T-helper 1 cell treated with Interleukin-12 subunit alpha and Interleukin-12 subunit beta and Interleukin-4 antibody, amounts not matched to agents 30 μg/mL and 1 μg/mL, for 36 hours (primary cell): ENCODE measurements at regions not wholly inside any gene's neighbourhood (a gene's known extent, or its start where the extent isn't known, plus 50 kb on each side); places are given as distances from the start of the nearest gene placed in this dataset.

Source experiments
- H3K27ac Mint-ChIP-seq: one replicate; pipeline ENCODE4 v1.8.0; 2021; ENCODE audit warnings: mild to moderate bottlenecking, mixed read lengths
- H3K27me3 Mint-ChIP-seq: one replicate; pipeline ENCODE4 v1.8.0; 2021; ENCODE audit warnings: low read depth, mixed read lengths
- H3K36me3 Mint-ChIP-seq: one replicate; pipeline ENCODE4 v1.8.0; 2021; ENCODE audit warnings: low read depth, mixed read lengths
- H3K4me1 Mint-ChIP-seq: one replicate; pipeline ENCODE4 v1.8.0; 2021; ENCODE audit warnings: low read depth, mixed read lengths
- H3K4me3 Mint-ChIP-seq: one replicate; pipeline ENCODE4 v1.8.0; 2021; ENCODE audit warnings: mild to moderate bottlenecking, moderate library complexity, mixed read lengths
- H3K9me3 Mint-ChIP-seq: one replicate; pipeline ENCODE4 v1.8.0; 2021; ENCODE audit warnings: mixed read lengths

GRCh38 chr22:48889209-48889830, 938.4 kb downstream of the BRD1 start:
- H3K36me3 Mint-ChIP-seq: no peaks in the 10 kb centered on the region
- no peaks in the 10 kb centered on the region for H3K27me3 Mint-ChIP-seq
- H3K4me3 Mint-ChIP-seq: no peak overlapping the region
- H3K9me3 Mint-ChIP-seq: no peaks in the 10 kb centered on the region
- H3K27ac Mint-ChIP-seq: no peak overlapping the region
- H3K4me1 Mint-ChIP-seq: no peaks in the 10 kb centered on the region

GRCh38 chr22:48888466-48889208, 939.0 kb downstream of the BRD1 start:
- no peak overlapping the region for H3K4me3 Mint-ChIP-seq
- no peaks in the 10 kb centered on the region for H3K9me3 Mint-ChIP-seq
- no peaks in the 10 kb centered on the region for H3K36me3 Mint-ChIP-seq
- H3K27ac Mint-ChIP-seq: no peak overlapping the region
- H3K4me1 Mint-ChIP-seq: no peaks in the 10 kb centered on the region
- no peaks in the 10 kb centered on the region for H3K27me3 Mint-ChIP-seq

- Mint-ChIP-seq H3K9me3 (no peaks in the 10 kb centered on the region), H3K27me3 (no peaks in the 10 kb centered on the region), H3K4me1 (no peaks in the 10 kb centered on the region)
Observed at GRCh38 chr22:48887394-48888332, 940.0 kb downstream of the BRD1 start.

GRCh38 chr22:48886604-48887393, 940.9 kb downstream of the BRD1 start:
- H3K9me3 Mint-ChIP-seq: no peaks in the 10 kb centered on the region
- no peak overlapping the region for H3K4me3 Mint-ChIP-seq
- H3K27me3 Mint-ChIP-seq: no peaks in the 10 kb centered on the region
- H3K36me3 Mint-ChIP-seq: no peaks in the 10 kb centered on the region
- H3K27ac Mint-ChIP-seq: no peak overlapping the region
- H3K4me1 Mint-ChIP-seq: no peaks in the 10 kb centered on the region

More at GRCh38 chr22:48887394-48888332, 940.0 kb downstream of the BRD1 start:
- no peak overlapping the region for H3K27ac Mint-ChIP-seq
- no peaks in the 10 kb centered on the region for H3K36me3 Mint-ChIP-seq
- H3K4me3 Mint-ChIP-seq: no peak overlapping the region

GRCh38 chr22:48885919-48886305, 941.8 kb downstream of the BRD1 start:
- H3K36me3 Mint-ChIP-seq: no peaks in the 10 kb centered on the region
- no peak overlapping the region for H3K27ac Mint-ChIP-seq
- H3K27me3 Mint-ChIP-seq: no peaks in the 10 kb centered on the region
- no peak overlapping the region for H3K4me3 Mint-ChIP-seq
- no peaks in the 10 kb centered on the region for H3K9me3 Mint-ChIP-seq
- H3K4me1 Mint-ChIP-seq: no peaks in the 10 kb centered on the region

GRCh38 chr22:48885271-48885918, 942.3 kb downstream of the BRD1 start:
- Mint-ChIP-seq H3K4me3 (no peak overlapping the region), H3K27ac (no peak overlapping the region), H3K9me3 (no peaks in the 10 kb centered on the region), H3K27me3 (no peaks in the 10 kb centered on the region), H3K36me3 (no peaks in the 10 kb centered on the region), H3K4me1 (no peaks in the 10 kb centered on the region)

GRCh38 chr22:48884786-48885185, 942.9 kb downstream of the BRD1 start:
- H3K4me1 Mint-ChIP-seq: no peaks in the 10 kb centered on the region

GRCh38 chr22:48884324-48884723, 943.3 kb downstream of the BRD1 start:
- no peaks in the 10 kb centered on the region for H3K36me3 Mint-ChIP-seq

More at GRCh38 chr22:48884786-48885185, 942.9 kb downstream of the BRD1 start:
- Mint-ChIP-seq H3K27me3 (no peaks in the 10 kb centered on the region), H3K4me3 (no peak overlapping the region), H3K27ac (no peak overlapping the region), H3K9me3 (no peaks in the 10 kb centered on the region), H3K36me3 (no peaks in the 10 kb centered on the region)

GRCh38 chr22:48883211-48883960, 944.3 kb downstream of the BRD1 start:
- no peaks in the 10 kb centered on the region for H3K9me3 Mint-ChIP-seq
- H3K27ac Mint-ChIP-seq: no peak overlapping the region
- no peaks in the 10 kb centered on the region for H3K27me3 Mint-ChIP-seq
- H3K4me3 Mint-ChIP-seq: no peak overlapping the region
- H3K36me3 Mint-ChIP-seq: no peaks in the 10 kb centered on the region
- H3K4me1 Mint-ChIP-seq: no peaks in the 10 kb centered on the region

More at GRCh38 chr22:48884324-48884723, 943.3 kb downstream of the BRD1 start:
- Mint-ChIP-seq H3K27me3 (no peaks in the 10 kb centered on the region), H3K4me1 (no peaks in the 10 kb centered on the region), H3K9me3 (no peaks in the 10 kb centered on the region), H3K27ac (no peak overlapping the region), H3K4me3 (no peak overlapping the region)

GRCh38 chr22:48882636-48883200, 945.0 kb downstream of the BRD1 start:
- H3K36me3 Mint-ChIP-seq: no peaks in the 10 kb centered on the region
- no peak overlapping the region for H3K4me3 Mint-ChIP-seq
- no peaks in the 10 kb centered on the region for H3K9me3 Mint-ChIP-seq
- H3K27me3 Mint-ChIP-seq: no peaks in the 10 kb centered on the region
- no peak overlapping the region for H3K27ac Mint-ChIP-seq
- no peaks in the 10 kb centered on the region for H3K4me1 Mint-ChIP-seq

- no peaks in the 10 kb centered on the region for H3K9me3 Mint-ChIP-seq
- no peak overlapping the region for H3K4me3 Mint-ChIP-seq
- H3K27me3 Mint-ChIP-seq: no peaks in the 10 kb centered on the region
- H3K27ac Mint-ChIP-seq: no peak overlapping the region
- no peaks in the 10 kb centered on the region for H3K36me3 Mint-ChIP-seq
- no peaks in the 10 kb centered on the region for H3K4me1 Mint-ChIP-seq
Observed at GRCh38 chr22:48881326-48881980, 946.2 kb downstream of the BRD1 start.

- no peak overlapping the region for H3K4me3 Mint-ChIP-seq
- no peaks in the 10 kb centered on the region for H3K4me1 Mint-ChIP-seq
- no peak overlapping the region for H3K27ac Mint-ChIP-seq
- no peaks in the 10 kb centered on the region for H3K36me3 Mint-ChIP-seq
- no peaks in the 10 kb centered on the region for H3K9me3 Mint-ChIP-seq
- H3K27me3 Mint-ChIP-seq: no peaks in the 10 kb centered on the region
Observed at GRCh38 chr22:48880749-48881148, 946.9 kb downstream of the BRD1 start.
